ENCODE measurements at regions not wholly inside any gene's neighbourhood (a gene's known extent, or its start where the extent isn't known, plus 50 kb on each side); places are given as distances from the start of the nearest gene placed in this dataset.

DNA sequence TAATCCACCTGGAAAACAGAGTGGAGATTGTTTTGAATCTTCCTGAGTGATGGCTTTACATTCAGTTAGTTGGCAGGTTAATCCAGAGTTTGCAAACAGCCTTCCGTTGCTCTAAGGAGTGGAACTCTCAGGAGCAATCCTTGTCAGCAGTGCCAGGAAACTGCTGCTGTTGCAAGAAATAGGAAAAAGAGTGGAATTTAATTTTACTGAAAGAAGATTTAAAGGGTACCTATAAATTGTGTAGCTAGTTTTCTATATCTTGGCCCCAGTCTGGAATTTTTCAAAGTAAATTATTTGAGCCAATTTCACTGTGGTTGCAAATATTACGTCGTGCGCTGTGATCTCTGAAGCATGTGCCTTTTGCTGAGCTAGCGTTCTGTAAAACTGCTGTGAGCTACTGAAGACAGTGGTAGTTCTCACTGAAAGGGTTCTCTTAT, 55.5 kb upstream of the SLC5A12 start:
- DNase-seq (ENCODE audit: low spot score): no peak

DNA sequence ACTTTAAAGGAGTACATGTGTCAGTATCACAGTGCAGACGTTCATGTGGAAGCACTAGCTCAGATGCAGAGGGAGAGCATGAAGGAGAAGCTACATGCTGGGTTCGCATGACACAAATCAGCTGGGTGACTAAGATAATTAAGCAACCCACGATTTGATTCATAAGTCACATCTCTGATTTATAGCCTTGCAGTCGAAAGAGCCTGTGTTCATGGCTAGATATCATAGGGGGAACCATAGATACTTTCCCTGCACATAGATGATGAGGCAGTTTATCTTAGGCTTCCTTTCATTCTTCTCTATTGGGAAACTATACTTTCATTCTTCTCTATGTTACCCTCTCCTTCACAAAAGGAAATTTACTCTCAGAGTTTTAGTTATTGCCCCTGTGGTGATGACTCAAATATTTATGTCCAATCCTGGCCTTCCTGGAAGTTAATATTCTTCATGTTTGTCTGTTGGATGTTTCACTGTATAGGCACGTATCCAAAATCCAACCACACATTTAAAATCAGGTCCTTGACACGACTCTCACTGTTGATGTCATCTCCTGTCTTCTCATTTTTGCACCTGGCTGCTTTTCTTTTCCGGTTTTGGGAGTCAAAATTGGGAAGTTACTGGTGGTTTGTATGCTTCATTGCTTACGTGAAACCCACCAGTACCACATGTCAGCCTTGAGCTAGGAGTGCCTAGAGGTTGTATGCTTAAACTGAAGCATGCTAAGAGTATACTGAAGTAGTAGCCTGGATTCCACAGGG, 56.3 kb upstream of the SLC5A12 start:
- peak; percentile 51 for DNase-seq (ENCODE audit: low spot score)

DNA sequence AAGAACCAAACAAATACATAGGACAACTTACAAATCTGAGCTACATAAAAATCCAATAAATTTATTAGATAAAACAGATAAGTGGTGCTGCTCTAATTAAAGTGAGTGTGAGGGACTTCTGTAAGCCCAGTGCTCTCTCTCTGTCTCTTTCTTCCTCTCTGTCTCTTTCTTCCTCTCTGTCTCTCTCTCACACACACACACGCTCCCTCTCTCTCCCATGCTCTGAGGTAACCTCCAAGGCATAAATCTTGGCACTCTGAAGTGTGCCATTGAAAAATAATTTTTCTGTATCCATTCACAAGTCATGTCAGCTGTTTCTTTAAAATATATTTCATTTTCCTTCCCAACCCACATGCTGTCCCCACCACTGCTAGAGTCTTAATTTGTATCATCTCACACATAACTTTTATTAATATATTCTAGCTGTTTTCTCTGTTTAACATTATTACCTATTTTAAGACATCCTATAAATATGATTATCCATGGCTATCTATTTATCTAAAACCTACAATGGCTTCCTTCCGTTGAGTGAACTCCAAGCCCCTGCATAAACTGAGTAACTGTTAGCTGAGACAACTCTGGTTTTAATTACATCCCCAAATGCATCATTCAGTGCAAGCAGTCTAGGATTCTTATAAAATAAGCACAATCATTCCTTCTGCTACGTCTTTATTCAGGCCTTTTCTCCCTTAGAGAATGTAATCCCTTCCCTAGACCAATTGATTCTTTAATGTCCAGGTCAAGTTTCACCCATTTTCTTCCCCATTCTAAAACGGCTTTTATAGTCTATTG, 57.4 kb upstream of the SLC5A12 start:
- DNase-seq (ENCODE audit: low spot score): no peak

DNA sequence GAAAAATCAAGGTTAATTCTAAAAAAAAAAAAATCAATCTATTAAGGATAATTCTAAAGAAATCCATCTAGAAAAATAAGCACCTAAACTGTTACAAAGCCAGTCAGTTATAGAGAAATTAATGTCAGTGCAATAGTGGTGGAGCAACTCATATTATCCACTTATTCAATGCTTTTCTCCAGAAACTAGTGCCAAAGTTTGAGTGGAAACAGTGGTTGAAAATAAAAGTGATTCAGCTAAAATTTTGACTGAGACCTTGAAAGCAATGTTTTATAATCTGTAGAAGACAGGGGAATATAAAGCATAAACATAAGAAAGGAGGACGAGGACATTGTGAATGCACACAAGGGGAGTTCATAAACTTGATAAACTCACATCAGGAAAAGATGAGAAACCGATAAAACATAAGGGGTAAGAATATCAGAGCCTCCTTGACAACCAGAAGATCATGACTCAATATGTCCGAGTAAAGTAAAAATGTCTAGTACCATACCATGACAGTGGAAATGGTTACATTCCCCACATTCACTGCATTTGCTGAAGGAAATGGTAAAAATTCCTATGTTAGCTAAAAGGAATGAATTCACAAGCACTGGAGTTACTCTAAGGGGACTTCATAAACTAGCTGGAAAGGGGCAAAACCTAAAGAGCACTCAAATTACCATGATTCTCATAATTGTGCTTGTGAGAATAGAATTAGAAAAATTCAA, 58.7 kb upstream of the SLC5A12 start:
- no peak for DNase-seq (ENCODE audit: low spot score)

DNA sequence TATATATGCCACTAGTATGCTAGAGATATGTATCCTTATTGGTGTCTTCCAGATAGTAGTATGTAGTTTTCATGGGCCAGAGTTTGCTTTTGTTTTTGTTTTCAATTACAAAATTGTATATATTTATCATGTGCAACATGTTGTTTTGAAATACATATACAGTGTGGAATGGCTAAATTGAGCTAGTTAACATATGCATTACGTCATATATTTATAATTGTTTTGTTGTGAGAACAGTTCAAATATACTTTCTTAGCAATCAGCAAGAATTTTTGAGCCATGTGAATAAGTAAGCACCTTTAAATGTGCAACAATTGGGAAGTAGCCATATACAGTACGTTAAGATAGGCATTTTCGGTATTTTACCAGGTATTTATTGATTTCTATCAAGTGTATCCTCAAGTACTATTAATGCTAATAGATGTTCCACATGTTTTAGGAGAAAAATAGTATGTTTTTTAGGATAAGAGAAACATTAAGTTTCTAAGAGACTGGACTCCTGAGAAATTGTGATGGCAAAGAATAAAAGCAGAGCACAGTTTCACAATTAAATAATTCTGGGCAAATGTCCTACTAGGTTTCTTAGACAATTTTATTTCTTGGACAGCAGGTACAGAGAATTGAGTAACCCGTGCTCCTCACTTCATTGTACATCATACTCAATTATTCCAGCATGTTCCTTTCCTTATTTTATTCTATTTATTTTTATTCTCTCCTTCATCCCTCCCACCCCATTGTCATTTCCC, 60.5 kb upstream of the SLC5A12 start:
- no peak for DNase-seq (ENCODE audit: low spot score)

DNA sequence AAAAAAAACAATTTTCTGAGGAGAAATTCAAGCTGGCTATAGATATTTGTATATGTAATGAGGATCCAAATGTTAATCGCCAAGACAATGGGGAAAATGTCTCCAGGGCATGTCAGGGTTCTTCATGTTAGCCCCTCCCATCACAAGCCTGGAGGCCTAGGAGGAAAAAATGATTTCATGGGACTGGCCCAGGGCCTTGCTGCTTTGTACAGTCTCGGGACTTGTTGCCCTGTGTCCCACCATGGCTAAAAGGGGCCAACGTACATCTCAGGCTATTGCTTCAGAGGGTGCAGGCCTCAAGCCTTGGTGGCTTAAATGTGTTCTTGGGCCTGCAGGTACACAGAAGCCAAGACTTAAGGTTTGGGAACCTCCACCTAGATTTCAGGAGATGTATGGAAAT, 62.1 kb upstream of the SLC5A12 start:
- no peak for DNase-seq (ENCODE audit: low spot score)

DNA sequence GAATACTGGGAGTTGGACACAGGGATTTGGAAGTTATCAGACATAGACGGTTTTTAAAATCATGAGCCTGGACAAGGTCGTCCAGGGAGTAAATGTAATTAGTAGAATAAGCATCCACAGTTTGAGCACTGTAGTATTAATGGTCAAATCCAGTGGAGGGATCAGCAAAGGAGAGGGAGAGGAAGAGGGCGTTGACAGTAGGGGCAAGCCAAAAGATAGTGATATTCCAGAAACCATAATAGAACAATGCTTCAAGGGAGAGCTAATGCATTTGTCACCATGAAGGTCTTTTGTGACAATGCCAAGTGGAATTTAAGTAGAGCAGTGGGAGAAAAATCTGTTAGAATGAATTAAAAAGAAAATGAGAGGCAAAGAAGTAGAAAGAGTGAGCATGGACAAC, 68.9 kb upstream of the SLC5A12 start:
- no peak for DNase-seq (ENCODE audit: low spot score)

DNA sequence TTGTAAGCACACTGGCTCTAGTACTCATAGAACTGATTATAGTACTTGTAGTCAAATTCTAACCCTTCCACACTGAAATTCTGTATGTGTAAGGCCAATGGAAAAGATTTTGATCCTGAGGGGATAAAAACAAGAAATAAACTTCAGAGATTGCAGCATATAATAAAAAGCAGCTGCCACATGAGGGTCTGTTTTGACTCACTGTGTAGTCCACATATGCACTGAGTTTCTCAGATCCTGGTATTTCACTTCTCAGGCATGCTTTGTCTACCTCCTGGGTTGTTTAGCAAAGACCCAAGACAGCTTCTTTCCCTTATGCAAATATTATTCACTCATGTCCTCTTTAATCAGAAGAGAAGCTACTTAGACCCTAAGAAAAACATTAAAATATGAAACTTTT, 71.1 kb upstream of the SLC5A12 start:
- no peak for DNase-seq (ENCODE audit: low spot score)

DNA sequence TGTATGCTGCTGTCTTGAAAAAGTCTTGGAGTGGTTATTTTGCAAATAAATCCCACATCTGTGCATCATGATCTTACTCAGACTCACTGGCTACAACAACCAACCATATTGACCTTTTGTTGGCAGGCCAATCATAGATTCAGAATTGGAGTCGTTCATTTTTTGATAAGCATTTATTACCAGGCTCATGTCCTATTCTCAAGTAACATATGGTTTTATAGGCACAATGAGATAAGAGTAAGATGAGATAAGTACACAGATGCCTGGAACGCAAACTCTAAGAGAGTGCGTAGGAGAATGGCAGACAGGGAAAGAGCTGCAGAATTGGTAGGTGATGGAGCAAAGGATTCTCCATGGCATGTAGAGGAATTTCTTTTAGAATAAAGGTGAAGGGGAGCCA, 71.6 kb upstream of the SLC5A12 start:
- no peak for DNase-seq (ENCODE audit: low spot score)

DNA sequence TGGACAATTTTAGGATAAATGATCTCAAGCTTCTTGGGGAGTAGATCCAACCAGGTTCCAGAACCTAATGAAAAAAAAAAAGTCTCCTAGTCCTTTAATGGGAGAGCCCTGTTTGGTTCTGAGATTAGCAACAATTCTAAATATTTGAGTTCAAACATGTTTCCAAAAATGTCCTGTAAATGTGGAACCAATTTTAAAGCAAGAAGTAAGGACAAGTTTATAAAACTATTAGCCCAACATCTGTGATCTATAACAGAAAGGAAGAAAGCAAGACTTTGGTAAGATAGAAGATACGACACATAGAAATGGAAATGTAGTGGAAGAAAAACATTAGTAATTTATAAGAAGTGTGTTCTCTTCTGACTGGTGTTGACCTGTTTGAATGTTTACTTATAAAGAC, 79.7 kb upstream of the SLC5A12 start:
- DNase-seq (ENCODE audit: low spot score): no peak

DNA sequence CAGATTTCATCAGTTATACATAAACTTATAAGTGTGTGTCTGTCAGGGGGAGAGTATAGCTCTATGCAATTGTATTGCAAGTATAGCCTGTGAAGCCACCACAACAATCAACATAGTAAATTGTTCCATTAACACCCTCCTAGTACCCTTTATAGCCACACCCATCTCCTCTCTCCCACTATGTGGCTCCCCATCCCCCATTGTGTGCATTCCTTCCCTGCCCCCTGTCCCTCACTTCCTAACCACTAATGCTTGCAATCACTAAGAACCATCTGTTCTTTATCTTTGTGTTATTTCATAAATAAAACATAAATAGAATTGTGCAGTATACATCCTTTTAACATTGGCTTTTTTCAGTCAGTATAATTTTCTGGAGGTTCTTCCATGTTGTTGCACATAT, 83.1 kb upstream of the SLC5A12 start:
- DNase-seq (ENCODE audit: low spot score): no peak

DNA sequence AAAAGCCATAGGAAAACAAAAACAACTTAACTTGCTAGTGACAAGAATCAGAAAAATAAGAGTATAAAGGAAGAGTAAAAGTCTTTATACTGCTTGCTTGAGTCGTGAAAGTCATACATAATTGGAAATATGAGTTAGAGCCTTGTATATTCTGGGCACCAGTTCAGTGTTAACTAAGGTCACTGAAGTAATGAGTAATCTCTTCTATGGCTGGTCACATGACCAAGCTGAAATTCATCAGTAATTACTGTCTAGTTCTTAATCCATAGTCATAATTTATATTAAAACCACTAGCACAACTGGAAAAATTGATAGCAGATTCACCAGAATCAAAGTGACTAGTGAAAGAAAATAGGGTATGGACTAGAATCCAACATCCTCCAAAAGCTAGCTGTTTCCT, 84.4 kb upstream of the SLC5A12 start:
- DNase-seq (ENCODE audit: low spot score): peak; percentile 2

DNA sequence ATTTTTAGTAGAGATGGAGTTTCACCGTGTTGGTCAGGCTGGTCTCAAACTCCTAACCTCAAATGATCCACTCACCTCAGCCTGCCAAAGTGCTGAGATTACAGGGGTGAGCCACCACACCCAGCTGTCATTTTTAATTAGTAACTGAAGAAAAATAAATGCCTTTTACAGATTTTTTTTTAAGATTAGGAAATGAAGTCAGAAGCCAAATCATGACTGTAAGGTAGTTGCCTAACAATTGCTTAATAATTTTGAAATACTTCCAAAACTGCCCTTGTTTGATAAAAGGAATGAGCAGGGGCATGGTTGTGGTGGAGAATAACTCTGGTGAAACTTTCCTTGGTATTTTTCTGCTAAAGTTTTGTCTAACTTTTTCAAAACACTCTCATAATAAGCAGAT, 98.9 kb upstream of the SLC5A12 start:
- peak; percentile 26 for DNase-seq (ENCODE audit: low spot score)

DNA sequence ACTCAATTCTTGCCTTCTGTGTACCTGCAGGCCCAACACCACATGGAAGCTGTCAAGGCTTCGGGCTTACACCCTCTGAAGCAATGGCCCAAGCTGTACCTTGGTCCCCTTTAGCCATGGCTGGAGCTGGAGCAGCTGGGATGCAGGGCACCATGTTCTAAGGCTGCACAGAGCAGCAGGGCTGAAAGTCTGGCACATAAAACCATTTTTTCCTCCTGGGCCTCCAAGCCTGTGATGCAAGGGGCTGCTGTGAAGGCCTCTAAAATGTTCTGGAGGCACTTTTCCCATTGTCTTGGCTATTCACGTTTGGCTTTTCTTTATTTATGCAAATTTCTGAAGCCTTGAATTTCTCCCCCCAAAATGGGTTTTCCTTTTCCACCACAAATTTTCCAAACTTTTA, 102.1 kb upstream of the SLC5A12 start:
- no peak for DNase-seq (ENCODE audit: low spot score)

DNA sequence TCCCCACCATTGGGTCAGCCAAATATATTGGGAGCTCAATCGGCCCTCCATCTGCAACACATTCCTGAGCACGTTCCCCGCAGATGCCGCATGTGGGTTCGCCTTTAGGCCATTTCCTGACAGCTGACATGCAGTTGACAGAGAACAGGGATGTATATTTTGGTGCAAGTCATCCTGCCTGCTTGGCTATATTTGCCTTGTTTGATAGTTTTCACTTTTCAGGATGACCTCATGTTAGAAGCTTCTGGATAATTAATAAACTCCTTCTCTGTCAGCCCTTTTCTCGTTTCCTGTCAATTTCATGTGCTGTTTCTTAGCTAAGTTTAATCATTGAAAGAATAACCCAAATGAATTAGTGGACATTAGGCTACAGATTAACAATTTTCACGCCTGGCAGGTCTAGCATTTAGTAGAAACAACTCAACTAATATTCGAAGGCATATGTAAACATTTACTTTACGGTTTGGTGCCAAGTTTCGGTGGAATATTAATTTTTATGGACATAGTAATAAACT, 105.8 kb upstream of the SLC5A12 start:
- no peak for DNase-seq (ENCODE audit: low spot score)

DNA sequence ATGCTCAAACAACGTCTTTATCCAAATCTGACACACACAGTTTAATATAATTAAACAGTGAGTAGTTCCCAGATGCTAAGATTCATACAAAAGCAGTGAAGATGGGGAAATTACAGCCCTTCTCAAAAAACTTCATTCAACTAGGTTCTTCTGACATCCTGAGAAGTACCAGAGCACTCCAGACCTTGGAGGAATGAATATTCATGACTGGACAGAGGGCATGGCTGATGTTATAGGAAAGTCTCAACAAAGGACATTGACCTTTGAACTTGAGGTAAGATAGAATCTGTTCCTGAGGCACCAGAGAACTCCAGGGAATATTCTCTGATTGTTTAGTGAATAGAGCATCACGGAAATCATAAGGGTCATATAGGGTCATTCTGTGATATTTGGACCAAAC, 106.4 kb upstream of the SLC5A12 start:
- no peak for DNase-seq (ENCODE audit: low spot score)

DNA sequence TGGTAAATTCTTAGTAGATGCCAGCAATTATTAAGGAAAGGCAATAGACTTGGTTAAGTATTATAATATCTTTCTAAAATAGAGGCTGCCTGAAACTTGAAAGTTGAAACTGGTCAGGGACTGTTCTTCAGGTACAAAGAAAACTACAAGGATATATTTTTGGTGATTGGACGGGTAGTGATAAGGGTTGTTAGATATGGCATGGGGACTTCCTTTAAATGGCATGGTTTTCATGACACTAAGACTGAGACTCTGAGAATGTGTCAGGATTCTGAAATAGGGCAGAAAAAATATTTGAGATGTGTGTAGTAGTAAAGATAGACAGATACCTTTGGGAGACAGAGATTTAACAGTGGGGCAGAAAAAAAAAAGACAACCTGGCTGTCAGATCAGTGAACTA, 108.4 kb upstream of the SLC5A12 start:
- DNase-seq (ENCODE audit: low spot score): no peak

DNA sequence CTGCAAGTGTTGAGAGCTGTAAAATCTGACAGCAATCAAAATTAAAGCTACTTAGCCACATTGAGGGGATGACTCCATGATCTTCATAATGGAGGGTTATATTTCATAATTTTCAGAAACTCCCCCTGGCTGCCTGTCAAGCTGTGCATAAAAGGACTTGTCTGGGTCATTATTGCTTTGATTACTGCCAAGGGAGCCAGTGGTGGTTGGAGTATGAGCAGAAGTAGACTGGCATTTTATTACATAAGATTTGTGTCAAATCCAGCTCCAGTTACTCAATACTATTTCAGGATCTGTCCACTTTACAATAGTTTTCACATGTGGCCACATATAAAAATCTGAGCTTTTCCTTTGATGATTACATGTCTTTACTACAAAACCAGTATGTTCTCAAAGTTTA, 108.9 kb upstream of the SLC5A12 start:
- no peak for DNase-seq (ENCODE audit: low spot score)

DNA sequence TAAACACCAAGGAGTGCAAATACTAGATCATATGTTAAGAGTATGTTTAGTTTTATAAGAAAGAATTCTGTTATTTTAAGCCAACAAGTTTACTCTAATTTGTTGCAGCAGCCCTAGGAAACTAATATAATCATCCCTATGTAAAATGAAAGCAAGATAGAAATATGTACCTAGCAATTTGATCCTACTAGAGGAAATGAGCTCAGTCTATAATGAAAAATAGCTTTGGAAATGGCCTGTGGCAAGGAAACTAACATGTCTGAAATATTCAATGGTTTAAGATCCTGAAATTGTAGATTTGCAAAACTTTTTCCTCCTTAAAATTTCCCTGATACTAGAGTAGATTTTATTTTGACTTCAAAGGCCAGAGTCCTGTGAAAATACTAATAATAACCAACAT, 112.7 kb upstream of the SLC5A12 start:
- no peak for DNase-seq (ENCODE audit: low spot score)

DNA sequence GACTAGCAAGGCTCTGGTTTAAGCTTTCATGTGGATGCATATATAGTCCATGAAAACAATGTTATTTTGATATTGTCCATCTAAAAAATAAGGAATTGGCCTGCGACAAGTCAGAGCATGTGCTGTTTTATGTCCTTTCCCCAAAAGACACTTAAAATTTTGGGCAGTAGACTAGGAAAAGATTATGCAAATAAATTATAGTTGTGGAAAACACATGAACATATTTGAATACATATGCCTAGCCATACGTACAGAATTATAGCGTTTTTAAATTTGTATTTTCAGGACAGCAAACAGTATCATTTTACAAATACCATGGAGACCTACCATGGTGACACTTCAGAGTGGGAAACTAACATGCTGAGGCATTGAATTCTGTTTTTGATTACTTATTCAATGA, 113.8 kb upstream of the SLC5A12 start:
- no peak for DNase-seq (ENCODE audit: low spot score)

DNA sequence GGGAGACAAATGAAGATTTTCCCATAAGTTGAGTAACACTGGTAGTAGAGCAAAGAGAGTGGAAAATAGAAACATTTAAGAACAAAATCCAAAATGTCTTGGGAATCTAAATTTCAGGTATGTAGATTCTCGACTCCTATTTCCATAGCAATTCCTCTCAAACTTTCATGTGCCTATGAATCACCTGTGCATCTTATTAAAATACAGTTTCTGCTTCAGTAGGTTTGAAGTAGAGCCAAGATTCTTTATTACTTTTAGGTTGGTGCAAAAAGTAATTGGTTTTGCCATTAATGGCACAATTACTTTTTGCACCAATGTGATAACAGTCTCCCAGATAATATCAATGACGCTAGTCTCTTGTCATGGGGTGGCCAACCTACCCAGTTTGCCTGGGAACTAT, 115.3 kb upstream of the SLC5A12 start:
- DNase-seq (ENCODE audit: low spot score): no peak
